C4-2B (cell line): ENCODE measurements at regions not wholly inside any gene's neighbourhood (a gene's known extent, or its start where the extent isn't known, plus 50 kb on each side); places are given as distances from the start of the nearest gene placed in this dataset.

ENCODE experiments used
- ZFX ChIP-seq: fragments of 450-650 bp; IDR thresholded peaks from 2 replicates; pipeline ENCODE4 v1.6.1; 2017
- TF ChIP-seq, protein P1 (sequence below): fragments of 450-650 bp; conservative IDR thresholded peaks from 2 replicates; pipeline ENCODE4 v1.5.1; 2017; ENCODE audit warnings: mild to moderate bottlenecking

- TF ChIP-seq, protein P1, sequence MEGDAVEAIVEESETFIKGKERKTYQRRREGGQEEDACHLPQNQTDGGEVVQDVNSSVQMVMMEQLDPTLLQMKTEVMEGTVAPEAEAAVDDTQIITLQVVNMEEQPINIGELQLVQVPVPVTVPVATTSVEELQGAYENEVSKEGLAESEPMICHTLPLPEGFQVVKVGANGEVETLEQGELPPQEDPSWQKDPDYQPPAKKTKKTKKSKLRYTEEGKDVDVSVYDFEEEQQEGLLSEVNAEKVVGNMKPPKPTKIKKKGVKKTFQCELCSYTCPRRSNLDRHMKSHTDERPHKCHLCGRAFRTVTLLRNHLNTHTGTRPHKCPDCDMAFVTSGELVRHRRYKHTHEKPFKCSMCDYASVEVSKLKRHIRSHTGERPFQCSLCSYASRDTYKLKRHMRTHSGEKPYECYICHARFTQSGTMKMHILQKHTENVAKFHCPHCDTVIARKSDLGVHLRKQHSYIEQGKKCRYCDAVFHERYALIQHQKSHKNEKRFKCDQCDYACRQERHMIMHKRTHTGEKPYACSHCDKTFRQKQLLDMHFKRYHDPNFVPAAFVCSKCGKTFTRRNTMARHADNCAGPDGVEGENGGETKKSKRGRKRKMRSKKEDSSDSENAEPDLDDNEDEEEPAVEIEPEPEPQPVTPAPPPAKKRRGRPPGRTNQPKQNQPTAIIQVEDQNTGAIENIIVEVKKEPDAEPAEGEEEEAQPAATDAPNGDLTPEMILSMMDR = no peak
- no peak for TF ChIP-seq ZFX
Measured at GRCh38 chr5:125612776-125613175, 810.4 kb upstream of the GRAMD2B start.
